NCI-H524 (cell line): ENCODE measurements at regions not wholly inside any gene's neighbourhood (a gene's known extent, or its start where the extent isn't known, plus 50 kb on each side); places are given as distances from the start of the nearest gene placed in this dataset.

Experiments
- DNase-seq, 2 experiments: peaks; one replicate each; lab custom pipeline; 2025; lab: John Stamatoyannopoulos, UW

DNA sequence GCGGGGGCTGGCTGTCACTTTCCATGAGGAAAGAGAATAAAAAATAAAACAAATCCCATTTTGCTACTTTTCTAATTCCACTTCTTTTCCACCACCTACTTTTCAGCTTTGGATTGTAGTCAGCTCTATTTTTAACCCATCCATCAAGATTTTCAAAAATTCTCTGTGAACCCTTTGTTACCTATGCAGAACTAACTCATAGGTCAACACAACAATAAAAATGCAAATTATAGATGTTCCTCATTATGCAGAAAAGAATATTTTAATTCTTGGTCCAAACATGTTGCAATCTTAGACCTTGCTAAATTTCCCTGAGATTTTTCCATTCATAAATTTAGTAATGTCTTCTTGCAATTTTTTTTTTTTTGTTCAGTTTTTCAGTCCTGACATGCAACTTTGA is 454.5 kb downstream of the ADAMTS20 start:
- DNase-seq, result no peak

DNA sequence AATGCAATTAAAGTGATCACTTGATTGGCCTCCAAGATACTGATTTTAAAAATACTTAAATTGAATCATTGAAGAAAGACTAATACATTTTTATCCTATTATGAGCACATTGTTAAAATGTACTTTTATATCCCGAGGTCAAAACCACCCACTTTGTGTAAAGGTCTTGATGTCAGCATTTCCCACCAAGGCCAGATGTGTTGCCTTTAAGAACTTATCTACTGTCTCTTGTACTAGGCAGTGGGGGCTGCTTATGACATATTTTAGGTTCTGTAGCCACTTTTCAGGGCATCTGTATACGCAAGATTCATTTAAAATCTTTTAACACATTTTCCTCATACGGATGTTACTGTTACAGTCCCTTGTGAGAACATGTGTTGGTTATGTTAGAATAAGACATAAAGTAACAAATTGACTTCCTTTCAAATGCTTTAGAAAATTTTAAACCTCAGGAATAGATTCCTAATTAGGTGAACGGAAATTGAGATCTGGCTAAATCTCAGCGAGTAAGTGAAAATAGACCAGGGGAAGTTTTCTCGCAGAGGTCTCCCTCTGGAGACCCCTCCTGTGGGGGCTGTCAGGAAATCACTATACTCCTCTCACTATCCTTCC is 456.2 kb downstream of the ADAMTS20 start:
- no peak for DNase-seq

DNA sequence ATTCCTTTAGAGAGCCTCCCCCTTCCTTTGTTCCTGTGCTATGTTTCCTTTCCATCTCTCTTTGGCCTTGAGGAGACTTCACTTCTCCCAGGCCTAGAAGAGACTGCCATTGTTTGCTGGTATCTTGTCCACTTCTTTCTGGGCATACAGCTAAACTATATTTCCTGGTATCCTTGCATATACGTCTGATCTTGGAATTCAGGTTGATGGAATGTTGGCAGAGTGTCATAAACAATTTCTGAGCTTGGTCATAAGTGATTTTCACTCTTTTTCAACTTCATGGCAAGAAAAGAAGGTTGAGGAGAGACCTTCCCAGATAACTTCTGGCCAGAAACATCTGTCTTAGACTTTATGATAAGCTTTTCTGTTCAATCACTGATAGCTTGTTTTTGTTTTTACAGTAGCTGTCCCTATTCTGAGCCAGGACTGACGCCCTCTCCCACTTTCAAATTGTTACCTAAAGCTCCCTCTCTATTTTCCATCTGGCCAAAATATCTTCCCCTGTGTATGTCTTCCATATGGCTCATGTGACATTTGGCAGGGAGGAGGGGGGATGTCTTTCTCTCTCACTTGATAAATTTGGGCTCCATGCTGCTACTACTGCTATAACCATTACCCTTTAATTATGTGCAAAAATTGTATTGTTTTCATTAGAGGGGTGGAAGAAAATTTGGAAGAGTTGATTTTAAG is 457.0 kb downstream of the ADAMTS20 start:
- DNase-seq, result peak; percentile 54 to 69

DNA sequence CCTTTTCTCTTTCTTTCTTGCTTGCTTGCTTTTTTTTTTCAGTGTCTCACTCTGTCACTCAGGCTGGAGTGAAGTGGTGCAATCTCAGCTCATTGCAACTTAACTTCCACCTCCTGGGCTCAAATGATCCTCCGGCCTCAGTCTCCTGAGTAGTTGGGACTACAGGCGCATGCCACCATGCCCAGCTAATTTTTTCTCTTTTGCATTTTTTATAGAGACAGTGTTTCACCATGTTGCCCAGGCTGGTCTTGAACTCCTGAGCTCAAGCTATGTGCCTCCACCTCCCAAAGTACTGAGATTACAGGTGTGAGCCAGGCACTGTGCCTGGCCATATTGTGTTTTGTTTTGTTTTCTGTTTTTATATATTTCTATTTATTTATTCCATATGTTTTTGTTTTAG is 461.0 kb downstream of the ADAMTS20 start:
- DNase-seq, result no peak

DNA sequence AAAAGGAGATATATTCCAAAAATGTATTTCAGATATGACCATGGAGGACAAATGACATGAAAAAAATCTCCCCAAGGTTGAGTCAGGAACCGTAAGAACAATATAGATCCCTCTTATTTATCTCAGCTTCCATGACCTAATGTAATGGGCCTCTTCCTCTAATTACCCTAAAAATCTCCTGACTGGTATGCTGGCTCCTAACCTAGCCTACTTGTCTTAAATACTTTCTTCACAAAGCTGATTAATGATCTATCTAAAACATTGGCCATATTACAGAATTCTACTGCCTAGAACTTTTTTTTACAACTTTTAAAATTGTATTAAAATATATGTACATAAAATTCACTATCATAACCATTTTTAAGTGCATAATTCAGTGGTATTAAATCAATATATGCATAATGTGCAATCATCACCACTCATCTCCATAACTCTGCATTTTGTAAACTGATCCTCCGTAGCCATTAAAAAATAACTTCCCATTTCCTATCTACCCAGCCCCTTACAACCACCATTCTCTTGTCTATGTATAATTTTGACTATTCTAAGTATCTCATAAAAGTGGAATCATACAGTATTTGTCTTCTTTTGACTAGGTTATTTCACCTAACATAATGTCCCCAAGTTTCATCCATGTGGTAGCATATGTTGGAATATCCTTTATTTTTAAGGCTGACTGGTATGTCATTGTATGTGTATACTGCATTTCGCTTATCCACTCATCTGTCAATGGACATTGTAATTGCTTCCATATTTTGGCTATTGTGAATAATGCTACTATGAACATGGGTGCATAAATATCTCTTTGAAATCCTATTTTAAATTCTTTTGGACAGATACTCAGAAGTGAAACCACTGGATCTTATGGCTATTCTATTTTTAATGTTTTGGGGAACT is 464.6 kb downstream of the ADAMTS20 start:
- no peak for DNase-seq

DNA sequence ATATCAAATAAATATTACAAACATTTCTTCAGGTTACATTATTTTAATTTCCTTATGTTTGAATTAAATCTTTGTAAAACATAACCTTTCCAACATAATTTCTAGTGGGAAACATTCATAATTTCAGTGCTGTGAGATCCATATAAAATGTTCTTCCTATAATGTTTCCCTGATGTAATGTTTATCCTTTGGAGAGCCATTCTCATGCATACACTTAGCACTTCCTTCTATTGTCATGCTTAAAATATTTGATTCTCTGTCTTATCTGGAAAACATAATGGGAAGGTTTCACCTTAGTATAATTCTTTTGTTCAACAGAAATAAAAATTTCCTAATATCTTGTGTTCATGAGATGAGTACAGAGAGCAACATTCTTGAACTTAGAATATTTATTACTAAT is 472.5 kb downstream of the ADAMTS20 start:
- no peak for DNase-seq

DNA sequence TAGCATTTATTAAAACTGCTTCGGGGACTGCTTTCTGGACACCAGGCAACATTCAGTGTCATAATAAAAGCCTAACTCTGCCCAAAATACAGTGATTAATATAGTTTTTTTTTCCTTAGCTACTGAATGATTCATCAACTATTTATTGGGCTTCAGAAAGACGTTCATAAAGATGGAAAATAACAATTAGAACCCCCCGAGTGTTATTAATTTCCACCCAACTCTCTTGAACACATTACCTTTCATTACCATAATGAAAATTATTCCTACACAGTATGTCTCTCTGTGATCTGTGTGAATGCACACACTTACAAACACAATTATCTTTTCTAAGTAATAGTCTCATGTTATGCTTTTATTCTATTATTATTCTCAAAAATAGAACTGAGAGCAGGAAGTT is 473.0 kb downstream of the ADAMTS20 start:
- DNase-seq, result no peak

DNA sequence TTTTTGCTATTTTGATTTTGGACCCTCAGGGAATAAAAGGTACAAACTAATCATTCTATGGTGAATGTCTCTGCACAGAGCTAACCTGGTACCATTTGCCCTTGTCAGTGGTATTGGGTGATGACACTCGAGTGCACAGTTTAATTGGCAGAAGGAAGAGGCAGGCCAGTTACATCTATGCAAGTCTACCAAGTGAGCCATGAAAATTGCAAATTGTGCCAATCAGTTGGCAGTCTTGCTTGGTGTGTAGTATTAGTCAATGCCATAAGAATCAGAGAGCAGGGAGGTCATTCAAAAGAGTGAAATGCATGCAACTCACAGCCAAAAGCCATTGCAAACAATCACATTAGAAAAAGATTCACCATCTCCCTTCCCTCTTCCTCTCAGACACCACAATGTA is 479.6 kb downstream of the ADAMTS20 start:
- no peak for DNase-seq

DNA sequence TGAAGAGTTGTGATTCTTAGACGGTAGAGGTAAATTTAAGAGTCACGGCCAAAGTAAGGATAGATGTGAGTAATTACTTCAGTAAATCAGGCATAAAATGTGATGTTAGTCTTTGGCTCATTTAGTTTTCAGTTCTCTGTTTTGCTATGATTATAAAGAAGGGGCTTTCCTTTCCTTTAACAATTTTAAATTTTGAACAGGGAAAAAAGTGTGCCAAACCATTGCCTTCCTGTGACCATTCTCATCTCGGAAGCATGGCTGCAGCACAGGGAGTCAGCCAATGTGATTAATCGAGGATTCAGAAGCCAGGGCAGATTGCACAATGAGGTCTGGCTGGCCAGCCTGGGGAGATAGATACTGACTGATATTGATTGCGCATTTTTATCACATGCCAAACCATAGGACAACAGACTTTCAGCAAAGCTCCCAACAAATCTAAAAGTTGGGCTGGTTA is 480.2 kb upstream of the PRICKLE1 start:
- DNase-seq, result no peak

DNA sequence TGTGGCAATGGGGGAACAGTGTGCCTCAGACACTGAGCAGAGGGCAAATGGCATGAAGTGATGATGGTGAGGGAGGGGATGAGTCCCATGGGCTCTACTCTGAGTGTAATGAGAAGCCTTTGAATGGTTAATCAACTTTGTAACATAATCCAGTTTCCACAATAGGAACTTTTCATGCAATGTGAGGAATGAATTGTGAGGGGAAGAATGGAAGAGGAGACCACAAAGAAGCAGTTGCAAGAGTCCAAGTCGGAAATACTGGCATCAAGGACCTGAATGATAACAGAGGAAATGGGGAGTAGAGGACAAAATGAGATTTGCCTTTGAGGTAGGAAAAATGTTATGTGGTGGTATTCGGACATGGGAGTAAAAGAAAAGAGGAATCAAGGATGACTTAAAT is 476.9 kb upstream of the PRICKLE1 start:
- DNase-seq, result no peak

DNA sequence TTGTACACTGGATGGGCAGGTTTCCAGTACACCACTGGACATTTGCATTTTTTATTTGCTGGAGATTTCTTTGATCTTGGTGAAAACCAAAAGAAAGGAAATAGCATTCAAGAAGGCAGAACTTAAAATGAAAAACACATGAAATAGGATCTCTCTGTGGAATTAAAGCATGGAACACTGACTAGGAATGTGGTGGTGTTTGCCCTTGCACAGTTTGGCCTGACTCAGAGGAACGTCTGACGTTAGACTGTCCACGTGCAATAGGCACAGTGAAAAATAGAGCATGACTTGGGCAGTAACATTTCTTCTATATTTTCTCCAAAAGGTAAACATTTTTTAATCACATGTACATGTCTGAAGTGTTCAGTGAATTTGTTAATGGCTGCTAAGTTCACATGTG is 474.1 kb upstream of the PRICKLE1 start:
- no peak for DNase-seq

DNA sequence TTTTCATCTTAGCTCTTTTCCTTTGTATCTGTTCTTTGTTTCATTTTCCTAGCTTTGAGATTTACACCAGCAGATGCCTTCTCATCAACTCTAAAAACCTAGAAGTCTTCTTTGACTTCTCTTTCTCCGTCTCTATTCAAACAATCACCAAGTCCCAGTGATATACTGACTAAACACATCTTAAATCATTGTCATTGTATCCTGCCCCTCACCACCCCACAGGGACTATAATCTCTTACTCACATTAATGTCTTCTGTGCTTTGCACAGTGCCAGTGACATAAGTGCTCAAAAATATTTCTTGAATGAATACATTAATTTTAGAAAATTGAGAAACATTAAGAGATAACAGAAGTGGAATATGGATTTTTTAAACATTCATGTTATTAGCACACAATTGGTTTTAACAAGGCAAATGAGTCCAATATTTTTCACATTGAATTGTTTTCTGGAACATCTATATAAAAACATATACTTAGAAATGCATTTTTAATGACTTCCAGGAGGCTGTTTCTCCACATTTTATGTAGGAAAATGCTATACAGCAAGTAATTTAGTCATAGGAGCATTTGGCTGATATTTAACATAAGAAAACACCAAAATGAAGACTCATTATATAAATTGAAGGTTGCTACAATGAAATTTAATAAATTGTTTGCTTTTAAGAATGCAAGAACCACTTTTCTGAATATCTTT is 472.8 kb upstream of the PRICKLE1 start:
- DNase-seq, result no peak

DNA sequence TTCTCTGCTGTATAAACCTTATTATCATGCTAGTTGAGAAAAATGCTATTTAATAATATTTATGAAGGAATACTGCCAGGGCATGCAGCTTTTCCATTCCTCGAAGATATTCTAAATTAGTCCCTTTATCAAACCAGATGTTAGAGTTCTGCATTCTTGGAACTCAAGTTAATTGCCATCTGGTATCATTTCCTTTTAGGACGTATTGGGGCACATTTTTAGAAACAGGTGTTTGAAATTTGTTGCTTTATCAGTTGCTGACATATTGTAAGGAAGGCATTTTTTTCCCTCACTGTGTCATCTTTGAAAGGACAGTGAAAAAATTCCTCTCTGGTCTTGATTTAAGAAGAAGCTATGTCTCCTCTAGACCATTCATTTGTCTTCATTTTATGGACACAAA is 471.2 kb upstream of the PRICKLE1 start:
- peak in 1 of 2 experiments; percentile 50 for DNase-seq

DNA sequence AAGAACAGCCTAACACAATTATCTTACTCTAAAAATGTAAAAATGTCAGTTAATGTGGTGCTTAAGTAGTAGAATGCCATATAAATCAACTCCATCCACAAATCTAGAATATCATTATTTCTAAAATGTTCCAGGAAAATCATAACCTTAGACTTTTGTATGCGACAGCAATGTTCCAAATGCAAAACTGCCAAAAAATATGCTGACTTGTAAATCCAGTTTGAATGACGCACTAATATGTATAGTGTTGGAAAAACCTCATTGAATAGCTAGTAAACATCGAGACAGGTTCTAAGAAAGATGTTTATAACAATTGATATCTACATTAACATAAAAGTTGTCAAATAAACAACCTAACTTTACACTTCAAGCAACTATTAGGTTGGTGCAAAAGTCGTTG is 469.1 kb upstream of the PRICKLE1 start:
- DNase-seq, result no peak

DNA sequence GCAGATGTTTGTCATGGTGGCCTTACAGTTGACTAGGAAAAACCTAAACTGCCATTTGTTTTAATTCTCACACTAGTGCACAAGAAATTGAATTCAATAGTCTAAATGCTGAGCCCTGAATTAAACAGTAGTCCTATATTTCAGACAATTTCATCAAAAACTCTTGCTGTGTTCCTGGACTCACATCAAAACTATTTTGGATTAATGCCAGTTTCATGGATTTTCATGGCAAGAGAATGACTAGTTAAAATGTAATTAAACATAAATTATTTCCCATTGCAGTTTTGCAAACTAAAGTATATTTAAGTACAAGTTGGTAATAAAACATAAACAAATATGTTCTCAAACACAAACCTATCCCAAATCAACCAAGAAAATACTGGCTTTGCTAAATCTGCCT is 468.0 kb upstream of the PRICKLE1 start:
- DNase-seq, result no peak

DNA sequence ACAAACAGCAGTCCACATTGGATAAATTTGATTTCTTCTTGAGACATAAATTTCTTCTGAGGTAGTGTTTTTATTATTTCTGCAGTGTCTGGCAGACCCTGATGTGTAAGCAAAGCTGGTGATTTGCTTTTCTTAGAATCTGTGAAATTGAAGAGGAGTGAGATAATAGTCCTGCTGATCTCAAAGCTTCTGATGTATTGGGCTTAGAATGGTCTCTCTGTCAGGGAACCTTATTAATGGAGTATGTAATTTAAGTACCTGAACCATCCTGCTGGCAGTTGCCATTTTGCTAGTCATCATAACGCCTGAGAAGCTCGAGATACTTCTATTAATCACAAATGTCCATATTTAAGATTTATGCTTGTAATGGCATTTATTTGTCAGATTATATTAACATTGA is 464.5 kb upstream of the PRICKLE1 start:
- DNase-seq, result no peak

DNA sequence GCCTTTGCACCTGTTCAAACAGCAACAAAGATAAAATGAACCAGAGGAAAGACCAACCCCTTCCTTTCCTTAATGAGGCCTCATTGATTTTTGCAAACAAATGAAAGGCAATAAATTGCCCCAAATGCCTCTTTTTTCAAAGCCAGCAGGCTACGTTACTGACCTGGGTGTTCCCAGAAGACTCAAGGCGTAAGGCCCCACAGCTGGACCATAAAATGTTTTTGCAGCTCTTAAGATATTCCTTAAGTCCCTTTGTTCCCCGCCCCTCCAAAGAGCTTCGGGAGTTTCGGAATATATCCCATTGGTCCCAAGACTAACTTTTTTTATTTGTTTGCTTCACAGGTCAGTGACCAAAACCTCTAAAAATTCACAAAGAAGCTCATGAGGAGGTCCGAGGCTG is 462.9 kb upstream of the PRICKLE1 start:
- no peak for DNase-seq

DNA sequence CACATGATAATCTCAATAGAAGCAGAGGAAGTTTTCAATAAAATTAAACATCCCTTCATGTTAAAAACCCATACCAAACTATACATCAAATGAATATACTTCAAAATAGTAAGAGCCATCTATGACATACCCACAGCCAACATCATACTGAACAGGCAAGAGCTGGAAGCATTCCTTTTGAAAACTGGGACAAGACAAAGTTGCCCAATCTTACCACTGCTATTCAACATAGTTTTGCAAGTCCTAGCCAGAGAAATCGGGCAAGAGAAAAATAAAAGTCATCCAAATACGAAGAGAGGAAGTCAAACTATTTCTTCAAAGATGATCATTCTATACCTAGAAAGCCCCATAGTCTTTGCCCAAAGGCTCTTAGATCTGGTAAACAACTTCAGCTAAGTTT is 454.7 kb upstream of the PRICKLE1 start:
- no peak for DNase-seq

DNA sequence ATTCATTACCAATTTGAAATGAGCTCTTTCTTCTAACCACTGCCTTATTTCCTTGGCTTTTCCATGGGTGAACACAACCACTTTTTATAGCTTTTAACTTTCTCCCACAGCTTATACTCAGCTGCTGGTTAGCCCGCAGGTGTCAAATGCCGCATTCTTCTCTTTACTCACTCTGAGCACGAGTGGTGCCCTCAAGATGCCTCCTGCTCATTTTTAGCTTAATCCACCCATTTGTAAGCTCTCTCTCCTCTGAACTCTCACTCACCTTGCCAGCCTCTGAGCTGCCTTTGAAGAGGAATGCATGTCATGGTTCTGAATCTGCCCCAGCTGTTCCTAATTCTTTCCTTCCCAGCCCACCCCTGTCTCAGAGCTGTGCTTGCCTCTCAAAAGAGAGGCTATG is 449.4 kb upstream of the PRICKLE1 start:
- DNase-seq, result peak in 1 of 2 experiments; percentile 1

DNA sequence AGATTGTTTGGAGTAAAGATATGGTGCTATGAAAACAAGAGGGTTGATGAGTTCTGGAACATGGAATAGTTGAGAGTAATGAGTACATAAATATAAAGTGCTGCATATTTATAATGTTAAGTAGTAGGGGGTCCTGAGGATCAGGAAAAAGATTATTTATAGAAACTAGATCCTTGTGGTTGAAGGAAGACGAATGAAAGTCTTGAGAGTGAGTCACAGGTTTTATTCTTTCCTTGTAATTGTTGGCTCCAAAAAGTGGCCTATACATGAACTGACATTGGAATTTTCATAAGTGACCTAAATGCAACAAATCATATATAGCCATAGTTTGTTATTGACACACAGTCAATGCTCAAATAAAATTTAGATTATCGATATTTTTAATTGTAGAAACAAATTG is 440.4 kb upstream of the PRICKLE1 start:
- no peak for DNase-seq

DNA sequence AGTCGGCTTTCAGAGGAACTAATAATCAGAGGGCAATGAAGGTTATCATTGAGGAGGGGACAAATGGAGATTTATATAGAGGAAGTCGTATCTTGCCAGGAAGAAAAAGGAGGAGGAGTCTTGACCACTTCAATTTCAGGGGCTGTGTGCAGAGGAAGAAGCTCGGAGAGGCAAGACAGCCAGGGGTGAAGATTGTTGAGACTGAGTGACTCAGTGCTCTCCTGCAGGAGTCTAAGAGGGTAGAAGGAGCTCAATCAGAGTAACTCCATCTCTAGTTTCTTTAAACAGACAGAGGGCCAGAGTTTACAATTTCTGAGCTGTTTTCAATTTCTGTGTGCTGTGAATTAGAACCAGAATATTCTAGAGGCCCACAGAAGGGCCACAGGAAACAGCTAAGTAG is 439.3 kb upstream of the PRICKLE1 start:
- DNase-seq, result no peak

DNA sequence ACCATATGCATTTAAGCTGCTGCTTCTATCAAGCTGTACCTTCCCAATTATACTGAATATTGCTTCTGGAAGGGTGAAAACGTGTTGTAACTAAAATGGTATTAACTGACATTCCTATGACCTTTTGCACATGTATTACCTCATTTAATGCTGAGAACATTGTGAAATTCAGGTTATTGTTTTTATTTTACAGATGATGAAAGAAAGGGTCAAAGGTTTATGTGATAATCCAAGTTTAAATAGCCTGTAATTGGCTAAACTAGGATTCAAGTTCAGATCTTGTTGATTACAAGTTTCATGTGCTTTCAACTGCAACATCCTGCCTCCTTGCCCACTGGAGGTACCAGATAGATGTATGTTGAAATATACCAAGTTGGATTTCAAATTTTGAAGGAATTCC is 433.3 kb upstream of the PRICKLE1 start:
- no peak for DNase-seq
